IMR-90 (cell line): ENCODE measurements at regions not wholly inside any gene's neighbourhood (a gene's known extent, or its start where the extent isn't known, plus 50 kb on each side); places are given as distances from the start of the nearest gene placed in this dataset.

Experiments
- CEBPB ChIP-seq: IDR thresholded peaks from 2 replicates; pipeline ENCODE4 v1.6.1; 2012; ENCODE audit warnings: low read depth, low read length, improper control_type of control experiment
- MAFK ChIP-seq: IDR thresholded peaks from 2 replicates; pipeline ENCODE4 v1.6.1; 2012; ENCODE audit warnings: low read depth, low read length, improper control_type of control experiment
- MXI1 ChIP-seq: IDR thresholded peaks from 2 replicates; pipeline ENCODE4 v1.6.1; 2012; ENCODE audit warnings: low read depth, mild to moderate bottlenecking, low read length, moderate library complexity, borderline replicate concordance
- NFE2L2 ChIP-seq: fragments of 150-350 bp; IDR thresholded peaks from 2 replicates; pipeline ENCODE4 v1.6.1; 2016; ENCODE audit warnings: low read depth, mild to moderate bottlenecking, low read length
- POLR2A ChIP-seq: IDR thresholded peaks from 2 replicates; pipeline ENCODE4 v1.6.1; 2012; ENCODE audit warnings: mild to moderate bottlenecking, low read depth, low read length
- RAD21 ChIP-seq: IDR thresholded peaks from 2 replicates; pipeline ENCODE4 v1.6.1; 2012; ENCODE audit warnings: low read length, improper control_type of control experiment
- RCOR1 ChIP-seq: IDR thresholded peaks from 2 replicates; pipeline ENCODE4 v1.6.1; 2012; ENCODE audit warnings: mild to moderate bottlenecking, low read length, improper control_type of control experiment; ENCODE audit not compliant: insufficient replicate concordance
- SMC3 ChIP-seq: fragments of 150-350 bp; IDR thresholded peaks from 2 replicates; pipeline ENCODE4 v1.6.1; 2016; ENCODE audit warnings: low read depth, mild to moderate bottlenecking, antibody characterized with exemption, low read length, moderate library complexity
- TF ChIP-seq, protein P1 (sequence below): conservative IDR thresholded peaks from 2 replicates; pipeline ENCODE4 v1.5.1; 2012; ENCODE audit warnings: mild to moderate bottlenecking, low read depth, low read length, improper control_type of control experiment

DNA sequence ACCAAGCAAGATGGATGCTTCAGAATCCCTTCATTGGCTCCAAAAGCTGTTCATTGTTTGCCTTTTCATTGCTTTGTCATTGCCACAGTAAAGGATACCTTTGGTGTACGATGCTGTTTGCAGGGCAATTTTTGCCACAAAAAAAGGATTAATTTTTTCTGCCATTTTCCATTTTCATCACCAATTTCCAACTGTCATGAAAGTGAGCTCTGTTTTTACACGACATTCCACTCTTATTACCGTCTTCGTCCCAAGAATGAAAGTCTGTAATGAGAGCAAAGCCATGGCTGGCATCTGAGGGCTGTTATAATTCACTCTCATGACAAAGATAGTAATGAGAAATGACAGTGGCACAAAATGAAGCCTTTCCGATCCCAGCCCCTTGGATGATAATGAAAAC lies 272.7 kb upstream of the DCN start:
- TF ChIP-seq, protein P1, sequence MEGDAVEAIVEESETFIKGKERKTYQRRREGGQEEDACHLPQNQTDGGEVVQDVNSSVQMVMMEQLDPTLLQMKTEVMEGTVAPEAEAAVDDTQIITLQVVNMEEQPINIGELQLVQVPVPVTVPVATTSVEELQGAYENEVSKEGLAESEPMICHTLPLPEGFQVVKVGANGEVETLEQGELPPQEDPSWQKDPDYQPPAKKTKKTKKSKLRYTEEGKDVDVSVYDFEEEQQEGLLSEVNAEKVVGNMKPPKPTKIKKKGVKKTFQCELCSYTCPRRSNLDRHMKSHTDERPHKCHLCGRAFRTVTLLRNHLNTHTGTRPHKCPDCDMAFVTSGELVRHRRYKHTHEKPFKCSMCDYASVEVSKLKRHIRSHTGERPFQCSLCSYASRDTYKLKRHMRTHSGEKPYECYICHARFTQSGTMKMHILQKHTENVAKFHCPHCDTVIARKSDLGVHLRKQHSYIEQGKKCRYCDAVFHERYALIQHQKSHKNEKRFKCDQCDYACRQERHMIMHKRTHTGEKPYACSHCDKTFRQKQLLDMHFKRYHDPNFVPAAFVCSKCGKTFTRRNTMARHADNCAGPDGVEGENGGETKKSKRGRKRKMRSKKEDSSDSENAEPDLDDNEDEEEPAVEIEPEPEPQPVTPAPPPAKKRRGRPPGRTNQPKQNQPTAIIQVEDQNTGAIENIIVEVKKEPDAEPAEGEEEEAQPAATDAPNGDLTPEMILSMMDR, result no peak
- TF ChIP-seq NFE2L2, result no peak
- no peak for TF ChIP-seq POLR2A
- TF ChIP-seq CEBPB, result no peak
- TF ChIP-seq RAD21, result no peak
- TF ChIP-seq MXI1, result no peak
- TF ChIP-seq SMC3, result no peak
- no peak for TF ChIP-seq MAFK
- no peak for TF ChIP-seq RCOR1
